ENCODE measurements at regions not wholly inside any gene's neighbourhood (a gene's known extent, or its start where the extent isn't known, plus 50 kb on each side); places are given as distances from the start of the nearest gene placed in this dataset.

GRCh38 chr14:42804141-42804540 lies 1197.5 kb downstream of the LRFN5 start:
- no peak for TF ChIP-seq CTCF (IDR thresholded peaks at IDR 0.05)
- TF ChIP-seq POLR2A (IDR thresholded peaks at IDR 0.05): no peak
